GM12874 (cell line): ENCODE measurements at regions not wholly inside any gene's neighbourhood (a gene's known extent, or its start where the extent isn't known, plus 50 kb on each side); places are given as distances from the start of the nearest gene placed in this dataset.

Experiments used
- TF ChIP-seq, protein P1 (sequence below): IDR thresholded peaks from 2 replicates; pipeline ENCODE4 v1.5.1; 2011; ENCODE audit warnings: low read depth, mild to moderate bottlenecking, control low read depth, low read length, moderate library complexity; ENCODE audit not compliant: insufficient read depth

DNA sequence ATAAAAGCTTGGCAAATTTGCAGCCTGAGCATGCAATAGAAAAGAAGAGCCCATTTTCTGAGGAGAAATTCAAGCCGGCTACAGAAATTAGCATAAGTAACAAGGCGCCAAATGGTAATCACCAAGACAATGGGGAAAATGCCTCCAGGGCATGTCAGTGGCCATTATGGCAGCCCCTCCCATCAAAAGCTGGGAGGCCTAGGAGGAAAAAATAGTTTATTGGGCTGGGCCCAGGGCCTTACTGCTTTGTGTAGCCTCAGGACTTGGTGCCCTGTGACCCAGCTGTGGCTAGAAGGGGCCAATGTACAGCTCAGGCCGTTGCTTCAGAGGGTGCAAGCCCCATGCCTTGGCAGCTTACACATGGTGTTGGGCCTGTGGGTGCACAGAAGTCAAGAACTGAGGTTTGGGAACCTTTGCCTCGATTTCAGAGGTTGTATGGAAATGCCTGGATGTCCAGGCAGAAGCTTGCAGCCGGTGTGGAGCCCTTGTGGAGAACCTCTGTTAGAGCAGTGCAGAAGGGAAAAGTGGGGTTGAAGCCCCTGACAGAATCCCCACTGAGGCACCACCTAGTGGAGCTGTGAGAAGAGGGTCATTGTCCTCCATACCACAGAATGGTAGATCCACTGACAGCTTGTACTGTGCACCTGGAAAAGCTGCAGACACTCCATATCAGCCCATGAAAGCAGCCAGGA, 328.5 kb upstream of the MAP3K7 start:
- TF ChIP-seq, protein P1, sequence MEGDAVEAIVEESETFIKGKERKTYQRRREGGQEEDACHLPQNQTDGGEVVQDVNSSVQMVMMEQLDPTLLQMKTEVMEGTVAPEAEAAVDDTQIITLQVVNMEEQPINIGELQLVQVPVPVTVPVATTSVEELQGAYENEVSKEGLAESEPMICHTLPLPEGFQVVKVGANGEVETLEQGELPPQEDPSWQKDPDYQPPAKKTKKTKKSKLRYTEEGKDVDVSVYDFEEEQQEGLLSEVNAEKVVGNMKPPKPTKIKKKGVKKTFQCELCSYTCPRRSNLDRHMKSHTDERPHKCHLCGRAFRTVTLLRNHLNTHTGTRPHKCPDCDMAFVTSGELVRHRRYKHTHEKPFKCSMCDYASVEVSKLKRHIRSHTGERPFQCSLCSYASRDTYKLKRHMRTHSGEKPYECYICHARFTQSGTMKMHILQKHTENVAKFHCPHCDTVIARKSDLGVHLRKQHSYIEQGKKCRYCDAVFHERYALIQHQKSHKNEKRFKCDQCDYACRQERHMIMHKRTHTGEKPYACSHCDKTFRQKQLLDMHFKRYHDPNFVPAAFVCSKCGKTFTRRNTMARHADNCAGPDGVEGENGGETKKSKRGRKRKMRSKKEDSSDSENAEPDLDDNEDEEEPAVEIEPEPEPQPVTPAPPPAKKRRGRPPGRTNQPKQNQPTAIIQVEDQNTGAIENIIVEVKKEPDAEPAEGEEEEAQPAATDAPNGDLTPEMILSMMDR = no peak

GRCh38 chr6:90914312-90914711, 327.4 kb upstream of the MAP3K7 start:
- TF ChIP-seq, protein P1 = no peak

DNA sequence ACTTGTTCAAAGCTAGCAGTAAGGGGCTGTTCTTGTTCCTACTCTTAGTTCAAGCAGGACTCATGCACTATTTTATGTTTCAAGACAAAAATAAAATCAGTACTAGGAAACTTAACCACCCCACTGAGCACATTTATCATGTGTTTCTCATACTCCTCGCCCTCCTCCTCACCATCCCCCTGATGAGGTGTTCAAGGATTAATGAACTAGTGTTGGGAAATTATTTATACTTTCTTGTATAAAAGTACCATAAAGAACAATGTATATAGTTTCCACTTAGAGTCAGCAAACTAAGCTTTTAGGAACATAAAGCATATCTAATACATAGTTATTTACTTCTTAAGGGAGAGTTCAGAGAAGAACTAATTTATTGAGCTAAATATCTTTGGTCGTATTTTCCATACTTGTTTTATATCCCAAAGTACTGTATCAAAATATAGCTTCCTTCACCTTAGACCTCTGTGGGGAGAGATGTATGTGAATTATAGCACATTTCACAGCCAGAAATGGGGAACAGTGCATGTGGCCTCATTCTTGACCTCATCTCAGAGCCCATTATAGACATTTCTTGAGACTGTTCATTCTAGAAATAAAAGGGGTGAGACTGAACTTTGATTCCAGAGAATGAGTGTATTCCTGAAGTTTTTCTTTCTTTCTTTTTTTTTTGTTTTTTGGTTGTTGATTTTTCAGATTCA, 326.5 kb upstream of the MAP3K7 start:
- TF ChIP-seq, protein P1 = no peak

- TF ChIP-seq, protein P1 = no peak
Observed at GRCh38 chr6:90911642-90912041, 324.8 kb upstream of the MAP3K7 start.

DNA sequence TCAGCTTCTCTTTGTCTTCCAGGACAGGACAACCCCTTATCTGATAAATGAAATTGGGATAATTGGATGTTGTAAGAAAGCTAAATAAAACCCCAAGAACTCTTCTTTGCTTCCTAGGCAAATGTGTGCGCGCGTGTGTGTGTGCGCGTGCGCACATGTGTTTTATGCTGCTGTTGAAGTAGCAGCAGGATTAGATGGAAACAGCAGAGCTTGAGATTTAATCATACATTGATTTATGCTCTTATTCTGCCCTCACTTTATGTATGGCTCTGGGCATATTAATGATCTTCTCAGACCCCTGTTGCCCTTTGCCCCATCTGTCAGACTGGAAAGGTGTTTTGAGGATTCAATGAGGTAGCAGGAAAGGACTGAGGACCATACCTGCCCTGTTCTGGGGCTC, 324.0 kb upstream of the MAP3K7 start:
- TF ChIP-seq, protein P1 = no peak

DNA sequence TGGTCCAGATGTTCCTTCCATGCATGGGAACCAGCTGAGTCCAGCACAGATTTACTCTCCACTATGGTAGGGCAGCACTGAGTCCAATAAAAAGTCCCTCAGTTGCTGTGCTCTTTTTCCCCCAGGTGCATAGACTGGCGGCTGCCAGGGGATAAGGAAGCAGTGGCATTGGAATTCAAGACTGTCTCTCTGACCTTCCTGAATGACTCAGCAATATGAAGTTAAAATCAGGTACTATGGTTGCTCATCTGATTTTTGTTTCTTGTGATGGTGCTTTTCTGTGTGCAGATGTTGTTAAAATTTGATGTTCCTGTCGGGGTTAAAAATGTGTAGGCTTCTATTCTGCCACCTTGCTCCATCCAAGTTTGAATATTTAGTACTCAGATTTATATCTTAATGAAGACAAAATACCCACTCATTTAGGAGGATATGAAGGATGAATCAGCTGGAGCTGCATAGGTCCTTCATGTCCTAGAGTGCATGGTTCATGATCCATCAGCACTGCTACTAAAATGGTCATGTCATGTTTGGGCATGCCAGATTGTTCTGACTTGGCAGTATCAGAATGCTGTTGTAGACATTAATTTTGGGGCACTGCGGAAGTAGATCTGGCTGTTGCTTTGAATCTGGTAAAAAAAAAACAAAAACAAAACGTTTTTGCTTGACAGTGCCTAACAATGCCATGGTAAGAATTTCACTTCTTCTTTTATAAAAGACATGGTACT, 321.2 kb upstream of the MAP3K7 start:
- TF ChIP-seq, protein P1 = no peak

- TF ChIP-seq, protein P1 = no peak
Observed at GRCh38 chr6:90905351-90905750, 318.5 kb upstream of the MAP3K7 start.
